ENCODE measurements at regions not wholly inside any gene's neighbourhood (a gene's known extent, or its start where the extent isn't known, plus 50 kb on each side); places are given as distances from the start of the nearest gene placed in this dataset.
A peak's percentile ranks its signal among the peaks of the same experiment; 100 is the strongest.

DNA sequence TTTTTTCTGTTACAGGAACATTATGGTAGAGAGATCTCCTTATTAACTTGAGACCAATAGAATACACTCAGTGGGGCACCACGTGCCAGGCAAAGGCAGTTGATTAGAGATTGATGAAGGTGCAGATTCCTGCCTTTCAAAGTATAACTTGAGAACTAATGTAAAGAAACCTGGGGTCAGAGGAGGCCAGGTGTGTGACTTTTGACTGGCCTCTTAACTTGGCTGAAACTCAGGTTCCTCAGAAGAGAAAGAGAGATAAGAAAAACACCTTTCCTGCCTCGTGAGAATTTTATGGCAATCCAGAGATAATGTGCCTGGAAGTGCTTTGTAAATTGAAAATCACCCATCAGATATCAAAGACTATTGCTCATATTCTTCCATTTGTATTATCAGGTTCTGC, 110.7 kb upstream of the GZMB start:
- H3K36me3 ChIP-seq (ENCODE audit: control insufficient read depth in 2 of 2, insufficient read depth in 2 of 2, low read length in 1 of 2) = no peaks in the 10 kb centered on the region
- no peak for DNase-seq (ENCODE audit: low read depth in 6 of 9, low spot score in 9 of 9)

DNA sequence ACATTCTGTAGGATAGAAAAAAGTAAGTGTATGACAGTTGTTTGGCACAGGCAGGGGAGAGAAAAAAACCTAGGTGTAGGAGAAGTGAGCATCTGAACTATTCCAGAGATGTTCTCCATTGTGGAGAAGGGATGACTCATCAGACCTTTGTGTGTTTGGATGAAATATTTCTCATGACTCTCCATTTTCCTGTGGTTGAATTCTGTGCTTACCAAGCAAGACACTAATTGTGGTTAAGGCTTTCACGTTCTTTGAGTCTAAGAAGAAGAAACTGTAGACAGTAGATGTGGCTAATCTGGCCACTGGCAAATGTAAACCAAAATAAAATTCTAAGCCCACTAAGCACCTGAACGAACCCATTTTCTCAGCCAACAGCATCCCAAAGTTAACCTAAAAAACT, 107.9 kb upstream of the GZMB start:
- WGBS = 36% methylated on average over 2 of the region's 2 CpGs
- H3K36me3 ChIP-seq (ENCODE audit: control insufficient read depth in 2 of 2, insufficient read depth in 2 of 2, low read length in 1 of 2) = no peaks in the 10 kb centered on the region
- H3K27me3 ChIP-seq (ENCODE audit: control insufficient read depth in 2 of 2, insufficient read depth in 1 of 2, low read length in 1 of 2) = no peaks in the 10 kb centered on the region
- no peaks in the 10 kb centered on the region for H3K9me3 ChIP-seq (ENCODE audit: control insufficient read depth in 2 of 2, insufficient read depth in 1 of 2, low read length in 1 of 2)
- no peak overlapping the region for H3K27ac ChIP-seq (ENCODE audit: low read depth in 1 of 2, low read length in 1 of 2)
- no peak overlapping the region for H3K4me3 ChIP-seq (ENCODE audit: low read length in 2 of 2)
- no peak for DNase-seq (ENCODE audit: low read depth in 6 of 9, low spot score in 9 of 9)
- H3K4me1 ChIP-seq (ENCODE audit: control insufficient read depth in 2 of 2, insufficient read depth in 2 of 2, low read length in 2 of 2) = no peaks in the 10 kb centered on the region

More for the DNA sequence above, 110.7 kb upstream of the GZMB start:
- Histone ChIP-seq H3K9me3 (ENCODE audit: control insufficient read depth in 2 of 2, insufficient read depth in 1 of 2, low read length in 1 of 2) (no peaks in the 10 kb centered on the region), H3K27ac (ENCODE audit: low read depth in 1 of 2, low read length in 1 of 2) (no peak overlapping the region), H3K4me1 (ENCODE audit: control insufficient read depth in 2 of 2, insufficient read depth in 2 of 2, low read length in 2 of 2) (no peaks in the 10 kb centered on the region), H3K4me3 (ENCODE audit: low read length in 2 of 2) (no peak overlapping the region), H3K27me3 (ENCODE audit: control insufficient read depth in 2 of 2, insufficient read depth in 1 of 2, low read length in 1 of 2) (no peaks in the 10 kb centered on the region)
- WGBS = 81% methylated on average over 2 of the region's 2 CpGs

DNA sequence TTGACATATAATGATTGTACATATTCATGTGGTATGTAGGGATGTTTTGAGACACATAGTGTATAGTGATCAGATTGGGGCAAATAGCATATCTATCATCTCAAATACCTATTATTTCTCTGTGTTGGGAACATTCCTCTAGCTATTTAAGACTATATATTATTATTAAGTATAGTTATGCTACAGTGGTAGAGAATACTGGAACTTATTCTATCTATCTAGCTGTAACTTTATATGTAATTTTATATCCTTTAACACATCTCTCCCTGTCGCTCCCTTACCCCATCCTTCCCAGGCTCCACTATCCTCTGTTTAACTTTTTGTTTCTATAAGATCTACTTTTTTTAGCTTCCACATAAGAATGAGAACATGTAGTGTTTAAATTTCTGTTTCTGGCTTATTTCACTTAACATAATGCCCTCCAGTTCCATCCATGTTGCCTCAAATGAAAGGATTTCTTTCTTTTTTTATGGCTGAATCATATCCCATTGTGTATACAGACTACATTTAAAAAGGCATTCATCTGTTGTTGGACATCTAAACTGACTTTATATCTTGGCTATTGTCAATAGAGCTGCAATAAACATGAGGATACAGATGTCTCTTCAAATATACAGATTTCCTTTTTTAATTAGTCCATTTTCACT, 102.1 kb upstream of the GZMB start:
- WGBS = 0% methylated on average over 1 of the region's 1 CpG
- H3K27ac ChIP-seq (ENCODE audit: low read depth in 1 of 2, low read length in 1 of 2) = no peak overlapping the region

DNA sequence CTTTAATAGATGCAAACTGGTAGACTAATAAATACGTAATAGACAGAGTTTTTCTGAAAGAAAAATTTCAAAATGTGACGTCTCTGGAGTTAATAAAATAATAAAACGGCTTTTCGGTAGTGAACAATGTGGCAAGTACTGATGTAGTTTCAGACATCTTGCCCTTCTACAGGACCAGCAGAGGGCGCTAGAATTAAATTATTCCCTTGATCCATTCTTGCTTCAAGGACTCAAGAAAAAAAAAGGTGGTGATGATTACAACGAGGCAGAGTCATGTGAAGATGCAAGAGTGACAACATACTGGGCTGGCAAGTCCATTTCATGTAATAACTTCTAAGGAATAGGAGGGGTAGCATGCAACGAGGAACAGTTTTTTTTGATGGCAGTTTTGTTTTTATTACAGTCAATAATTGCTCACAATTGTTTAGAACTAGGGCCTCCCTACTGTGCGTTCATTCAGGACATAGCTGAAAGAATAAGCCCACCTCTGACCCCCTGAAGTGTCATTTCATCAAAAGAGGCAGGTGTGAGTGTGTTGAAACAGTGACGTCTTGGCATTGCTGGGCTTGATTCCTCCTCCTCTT, 101.0 kb upstream of the GZMB start:
- H3K27ac ChIP-seq (ENCODE audit: low read depth in 1 of 2, low read length in 1 of 2) = no peak overlapping the region
- peak in 8 of 9 donors; percentile 18 to 71 (median 42) for DNase-seq (ENCODE audit: low read depth in 6 of 9, low spot score in 9 of 9)
- no peaks in the 10 kb centered on the region for H3K27me3 ChIP-seq (ENCODE audit: control insufficient read depth in 2 of 2, insufficient read depth in 1 of 2, low read length in 1 of 2)
- H3K36me3 ChIP-seq (ENCODE audit: control insufficient read depth in 2 of 2, insufficient read depth in 2 of 2, low read length in 1 of 2) = no peaks in the 10 kb centered on the region
- H3K9me3 ChIP-seq (ENCODE audit: control insufficient read depth in 2 of 2, insufficient read depth in 1 of 2, low read length in 1 of 2) = no peaks in the 10 kb centered on the region
- no peaks in the 10 kb centered on the region for H3K4me1 ChIP-seq (ENCODE audit: control insufficient read depth in 2 of 2, insufficient read depth in 2 of 2, low read length in 2 of 2)
- 38% methylated on average over 9 of the region's 9 CpGs for WGBS
- H3K4me3 ChIP-seq (ENCODE audit: low read length in 2 of 2) = no peak overlapping the region

More for the DNA sequence above, 102.1 kb upstream of the GZMB start:
- Histone ChIP-seq H3K36me3 (ENCODE audit: control insufficient read depth in 2 of 2, insufficient read depth in 2 of 2, low read length in 1 of 2) (no peaks in the 10 kb centered on the region), H3K27me3 (ENCODE audit: control insufficient read depth in 2 of 2, insufficient read depth in 1 of 2, low read length in 1 of 2) (no peaks in the 10 kb centered on the region), H3K4me3 (ENCODE audit: low read length in 2 of 2) (no peak overlapping the region), H3K4me1 (ENCODE audit: control insufficient read depth in 2 of 2, insufficient read depth in 2 of 2, low read length in 2 of 2) (no peaks in the 10 kb centered on the region), H3K9me3 (ENCODE audit: control insufficient read depth in 2 of 2, insufficient read depth in 1 of 2, low read length in 1 of 2) (no peaks in the 10 kb centered on the region)
- DNase-seq (ENCODE audit: low read depth in 6 of 9, low spot score in 9 of 9) = no peak

DNA sequence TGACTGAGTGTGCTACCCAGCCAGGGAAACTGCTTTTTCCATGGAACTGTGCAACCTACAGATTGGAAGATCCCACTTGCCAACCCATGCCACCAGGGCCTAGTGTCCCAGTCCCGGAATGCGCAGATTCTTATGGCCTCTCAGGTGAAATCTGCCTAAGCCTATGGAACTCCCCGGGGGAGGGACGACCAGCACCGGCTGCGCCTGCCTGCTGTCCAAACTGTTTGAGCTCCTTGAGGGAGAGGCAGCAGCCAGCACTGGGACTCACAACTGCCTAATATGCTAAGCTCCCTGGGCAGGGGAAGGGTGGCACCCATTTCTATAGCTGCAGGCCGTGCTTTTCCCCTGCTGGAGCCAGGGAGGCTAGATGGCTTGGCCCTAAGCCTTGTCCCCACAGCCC, 92.5 kb upstream of the GZMB start:
- H3K27ac ChIP-seq (ENCODE audit: low read depth in 1 of 2, low read length in 1 of 2) = no peak overlapping the region
- DNase-seq (ENCODE audit: low read depth in 6 of 9, low spot score in 9 of 9) = no peak
- no peak overlapping the region for H3K4me3 ChIP-seq (ENCODE audit: low read length in 2 of 2)
- H3K36me3 ChIP-seq (ENCODE audit: control insufficient read depth in 2 of 2, insufficient read depth in 2 of 2, low read length in 1 of 2) = no peaks in the 10 kb centered on the region
- H3K4me1 ChIP-seq (ENCODE audit: control insufficient read depth in 2 of 2, insufficient read depth in 2 of 2, low read length in 2 of 2) = no peaks in the 10 kb centered on the region
- no peaks in the 10 kb centered on the region for H3K27me3 ChIP-seq (ENCODE audit: control insufficient read depth in 2 of 2, insufficient read depth in 1 of 2, low read length in 1 of 2)
- H3K9me3 ChIP-seq (ENCODE audit: control insufficient read depth in 2 of 2, insufficient read depth in 1 of 2, low read length in 1 of 2) = no peaks in the 10 kb centered on the region
- 88% methylated on average over 7 of the region's 7 CpGs for WGBS

DNA sequence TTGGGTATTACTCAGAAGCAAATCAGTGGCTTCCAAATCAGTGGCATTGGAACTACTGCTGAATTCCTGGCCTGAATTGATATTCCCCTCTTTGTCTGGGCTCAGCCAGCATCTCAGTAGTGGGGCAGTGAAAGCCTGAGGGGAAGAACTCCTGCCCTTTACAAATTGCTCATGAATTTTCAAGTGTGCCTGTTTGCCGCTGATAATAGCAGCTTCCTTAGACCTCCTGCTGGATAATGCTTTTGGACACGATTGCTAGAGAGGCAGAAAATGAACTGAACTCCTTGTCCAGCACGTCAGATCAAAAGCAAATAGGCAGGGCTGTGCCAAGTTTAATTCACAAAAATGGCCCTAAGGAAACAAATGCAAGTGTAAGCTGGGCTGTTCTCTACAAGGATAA, 91.3 kb upstream of the GZMB start:
- Histone ChIP-seq H3K4me3 (ENCODE audit: low read length in 2 of 2) (no peak overlapping the region), H3K9me3 (ENCODE audit: control insufficient read depth in 2 of 2, insufficient read depth in 1 of 2, low read length in 1 of 2) (no peaks in the 10 kb centered on the region), H3K27ac (ENCODE audit: low read depth in 1 of 2, low read length in 1 of 2) (no peak overlapping the region), H3K27me3 (ENCODE audit: control insufficient read depth in 2 of 2, insufficient read depth in 1 of 2, low read length in 1 of 2) (no peaks in the 10 kb centered on the region), H3K4me1 (ENCODE audit: control insufficient read depth in 2 of 2, insufficient read depth in 2 of 2, low read length in 2 of 2) (no peaks in the 10 kb centered on the region), H3K36me3 (ENCODE audit: control insufficient read depth in 2 of 2, insufficient read depth in 2 of 2, low read length in 1 of 2) (no peaks in the 10 kb centered on the region)
- WGBS = 86% methylated on average over 3 of the region's 3 CpGs
- no peak for DNase-seq (ENCODE audit: low read depth in 6 of 9, low spot score in 9 of 9)

DNA sequence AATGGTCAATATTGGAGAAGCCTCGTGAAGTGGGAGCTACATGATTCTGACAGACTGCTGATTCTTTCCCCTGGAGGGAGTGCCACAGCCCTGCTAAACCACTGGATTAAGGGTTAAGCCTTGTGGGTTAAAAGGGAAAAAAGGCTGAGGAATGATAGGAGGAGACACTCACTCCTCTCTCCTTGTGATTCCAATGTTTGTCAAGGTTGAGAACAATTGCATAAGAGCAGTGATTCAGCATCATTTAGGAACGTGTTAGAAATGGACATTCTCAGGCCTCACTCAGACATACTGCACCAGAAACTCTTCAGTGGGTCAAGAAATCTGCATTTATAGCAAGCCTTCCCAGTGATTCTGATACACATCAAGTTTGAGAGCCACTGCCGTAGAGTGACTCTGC, 87.8 kb upstream of the GZMB start:
- Histone ChIP-seq H3K36me3 (ENCODE audit: control insufficient read depth in 2 of 2, insufficient read depth in 2 of 2, low read length in 1 of 2) (no peaks in the 10 kb centered on the region), H3K27me3 (ENCODE audit: control insufficient read depth in 2 of 2, insufficient read depth in 1 of 2, low read length in 1 of 2) (no peaks in the 10 kb centered on the region), H3K4me3 (ENCODE audit: low read length in 2 of 2) (no peak overlapping the region), H3K27ac (ENCODE audit: low read depth in 1 of 2, low read length in 1 of 2) (no peak overlapping the region), H3K9me3 (ENCODE audit: control insufficient read depth in 2 of 2, insufficient read depth in 1 of 2, low read length in 1 of 2) (no peaks in the 10 kb centered on the region), H3K4me1 (ENCODE audit: control insufficient read depth in 2 of 2, insufficient read depth in 2 of 2, low read length in 2 of 2) (no peaks in the 10 kb centered on the region)
- WGBS = 85% methylated on average over 3 of the region's 3 CpGs
- no peak for DNase-seq (ENCODE audit: low read depth in 6 of 9, low spot score in 9 of 9)

DNA sequence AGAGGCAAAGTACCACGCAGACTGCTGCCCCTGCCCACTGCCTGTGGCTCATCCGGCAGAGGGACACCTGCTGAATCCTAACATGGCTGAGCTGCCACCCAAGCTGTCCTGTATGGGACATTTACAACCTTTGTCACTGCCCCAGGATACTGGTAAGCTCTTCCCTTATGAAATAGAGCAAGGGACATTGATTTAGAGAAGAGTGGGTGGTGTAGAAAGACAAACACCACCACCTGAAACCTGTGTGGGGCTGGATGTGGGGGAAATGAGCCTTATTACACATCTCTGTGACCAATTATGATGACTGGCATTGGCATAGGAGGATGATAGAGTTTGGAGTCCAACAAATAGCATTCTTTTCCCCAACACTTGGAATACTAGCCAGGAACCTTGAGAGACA, 81.2 kb upstream of the GZMB start:
- no peak overlapping the region for H3K27ac ChIP-seq (ENCODE audit: low read depth in 1 of 2, low read length in 1 of 2)
- WGBS = 94% methylated on average over 2 of the region's 2 CpGs

DNA sequence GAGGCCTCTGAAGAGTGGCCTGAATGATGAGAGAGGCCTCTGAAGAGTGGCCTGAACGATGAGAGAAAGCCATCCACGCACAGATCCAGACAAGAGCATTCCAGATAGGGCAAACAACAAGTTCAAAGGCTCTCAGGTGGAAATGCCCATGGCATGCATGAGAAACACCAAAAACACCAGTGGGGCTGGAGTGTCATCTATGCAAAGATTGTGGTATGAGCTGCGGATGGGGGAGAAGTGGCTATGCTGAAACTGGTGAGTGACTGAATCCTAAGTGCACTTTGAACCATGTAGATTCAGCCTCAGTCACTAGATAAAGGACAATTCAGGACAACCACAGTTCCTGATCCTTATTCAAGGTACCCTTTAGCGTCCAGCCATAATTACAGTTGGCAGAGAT, 79.4 kb upstream of the GZMB start:
- no peaks in the 10 kb centered on the region for H3K4me1 ChIP-seq (ENCODE audit: control insufficient read depth in 2 of 2, insufficient read depth in 2 of 2, low read length in 2 of 2)
- H3K4me3 ChIP-seq (ENCODE audit: low read length in 2 of 2) = no peak overlapping the region

More for the DNA sequence above, 81.2 kb upstream of the GZMB start:
- no peaks in the 10 kb centered on the region for H3K9me3 ChIP-seq (ENCODE audit: control insufficient read depth in 2 of 2, insufficient read depth in 1 of 2, low read length in 1 of 2)
- H3K27me3 ChIP-seq (ENCODE audit: control insufficient read depth in 2 of 2, insufficient read depth in 1 of 2, low read length in 1 of 2) = no peaks in the 10 kb centered on the region
- no peak overlapping the region for H3K4me3 ChIP-seq (ENCODE audit: low read length in 2 of 2)
- no peaks in the 10 kb centered on the region for H3K4me1 ChIP-seq (ENCODE audit: control insufficient read depth in 2 of 2, insufficient read depth in 2 of 2, low read length in 2 of 2)
- no peak for DNase-seq (ENCODE audit: low read depth in 6 of 9, low spot score in 9 of 9)
- no peaks in the 10 kb centered on the region for H3K36me3 ChIP-seq (ENCODE audit: control insufficient read depth in 2 of 2, insufficient read depth in 2 of 2, low read length in 1 of 2)

More for the DNA sequence above, 79.4 kb upstream of the GZMB start:
- no peak overlapping the region for H3K27ac ChIP-seq (ENCODE audit: low read depth in 1 of 2, low read length in 1 of 2)
- peaks cover 0 to 2% of the 10 kb centered on the region in 2 donors for H3K27me3 ChIP-seq (ENCODE audit: control insufficient read depth in 2 of 2, insufficient read depth in 1 of 2, low read length in 1 of 2)
- H3K9me3 ChIP-seq (ENCODE audit: control insufficient read depth in 2 of 2, insufficient read depth in 1 of 2, low read length in 1 of 2) = no peaks in the 10 kb centered on the region
- 93% methylated on average over 4 of the region's 4 CpGs for WGBS
- DNase-seq (ENCODE audit: low read depth in 6 of 9, low spot score in 9 of 9) = no peak
- H3K36me3 ChIP-seq (ENCODE audit: control insufficient read depth in 2 of 2, insufficient read depth in 2 of 2, low read length in 1 of 2) = no peaks in the 10 kb centered on the region

Measured in thymus (tissue), 11 donors.